ENCODE measurements at regions not wholly inside any gene's neighbourhood (a gene's known extent, or its start where the extent isn't known, plus 50 kb on each side); places are given as distances from the start of the nearest gene placed in this dataset.

DNA sequence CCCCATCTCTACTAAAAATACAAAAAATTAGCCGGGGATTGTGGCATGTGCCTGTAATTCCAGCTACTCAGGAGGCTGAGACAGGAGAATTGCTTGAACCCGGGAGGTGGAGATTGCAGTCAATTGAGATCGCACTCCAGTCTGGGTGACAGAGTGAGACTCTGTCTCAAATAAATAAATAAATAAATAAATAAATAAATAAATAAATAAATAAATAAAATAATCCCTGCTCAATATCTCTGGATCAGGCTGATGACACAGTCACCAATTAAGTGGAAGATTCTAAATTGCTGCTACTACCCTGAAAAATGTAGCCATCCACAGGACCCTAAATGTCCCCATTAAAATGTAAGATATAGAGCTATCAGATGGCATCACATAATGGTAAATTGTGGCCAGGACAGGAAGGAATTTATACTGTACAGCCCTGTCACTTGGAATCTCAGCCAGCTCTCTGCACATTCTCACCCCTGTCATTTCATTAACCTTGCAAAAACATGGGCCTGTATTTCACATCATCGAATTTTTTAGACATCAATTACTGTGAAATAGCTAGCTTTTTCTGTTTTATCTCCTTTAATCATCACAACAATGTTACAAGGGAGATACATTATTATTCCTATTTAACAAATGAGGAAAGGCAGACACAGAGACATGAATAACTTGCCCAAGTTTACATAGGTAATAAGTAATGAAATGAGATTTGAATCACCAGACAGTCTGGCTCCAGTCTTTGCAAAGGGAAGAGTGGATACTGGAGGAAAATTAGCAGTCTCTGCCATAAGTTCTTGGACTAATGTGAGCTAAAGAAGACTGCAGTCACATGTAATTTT is 56.7 kb upstream of the NTPCR start:
- no peak for TF ChIP-seq CTCF (IDR thresholded peaks at IDR 0.05)
- no peak for TF ChIP-seq POLR2AphosphoS5 (IDR thresholded peaks at IDR 0.05)
- no peak for TF ChIP-seq EP300 (IDR thresholded peaks at IDR 0.05)
- TF ChIP-seq POLR2A (IDR thresholded peaks at IDR 0.05): no peak

Measured in suprapubic skin (tissue), 4 donors.